Erythroblast (primary cell): ENCODE measurements at regions not wholly inside any gene's neighbourhood (a gene's known extent, or its start where the extent isn't known, plus 50 kb on each side); places are given as distances from the start of the nearest gene placed in this dataset.

Source experiments
- GATA1 ChIP-seq: IDR thresholded peaks from 2 replicates; pipeline ENCODE4 v1.6.1; 2011; ENCODE audit warnings: low read depth, mild to moderate bottlenecking, control low read depth, low read length, moderate library complexity
- POLR2A ChIP-seq: IDR thresholded peaks from 2 replicates; pipeline ENCODE4 v1.6.1; 2011; ENCODE audit warnings: mild to moderate bottlenecking, low read length

DNA sequence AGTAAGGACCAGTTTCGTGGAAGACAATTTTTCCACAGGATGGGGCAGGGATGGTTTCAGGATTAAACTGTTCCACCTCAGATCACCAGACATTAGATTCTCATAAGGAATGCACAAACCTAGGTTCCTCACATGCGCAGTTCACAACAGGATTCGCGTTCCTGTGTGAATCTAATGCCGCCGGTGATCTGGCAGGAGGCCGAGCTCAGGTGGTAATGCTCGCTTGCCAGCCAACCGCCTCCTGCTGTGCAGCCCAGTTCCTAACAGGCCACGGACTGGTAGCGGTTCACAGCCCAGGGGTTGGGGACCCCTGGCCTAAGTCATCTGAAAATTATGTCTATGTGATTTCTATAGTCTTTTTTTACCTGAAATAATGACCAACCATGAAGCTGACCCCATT is 217.5 kb downstream of the TMEM200A start:
- TF ChIP-seq POLR2A (no peak), GATA1 (no peak)
